NCI-H774 (cell line): ENCODE measurements at regions not wholly inside any gene's neighbourhood (a gene's known extent, or its start where the extent isn't known, plus 50 kb on each side); places are given as distances from the start of the nearest gene placed in this dataset.

ENCODE experiments used
- DNase-seq: peaks from one replicate; lab custom pipeline; 2025; lab: John Stamatoyannopoulos, UW

DNA sequence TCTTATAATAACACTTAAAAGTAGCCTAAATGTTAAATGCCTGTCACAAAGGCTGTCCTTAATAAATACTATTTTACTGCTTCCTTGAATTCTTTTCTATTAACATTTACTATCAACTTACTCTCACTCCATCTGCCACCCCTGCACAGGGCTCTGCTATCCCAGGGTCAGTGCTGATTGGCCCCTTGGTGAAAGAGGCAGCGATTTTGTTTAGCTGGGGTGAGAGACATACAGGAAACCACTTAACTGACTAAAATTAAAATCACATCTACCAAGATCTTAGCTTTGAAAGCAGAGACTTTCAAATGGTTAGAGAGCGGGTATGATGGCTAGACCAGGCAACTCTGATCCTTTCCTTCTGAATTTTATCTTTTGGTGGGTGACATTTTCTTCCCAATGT is 149.9 kb upstream of the HTR2A start:
- DNase-seq: no peak

DNA sequence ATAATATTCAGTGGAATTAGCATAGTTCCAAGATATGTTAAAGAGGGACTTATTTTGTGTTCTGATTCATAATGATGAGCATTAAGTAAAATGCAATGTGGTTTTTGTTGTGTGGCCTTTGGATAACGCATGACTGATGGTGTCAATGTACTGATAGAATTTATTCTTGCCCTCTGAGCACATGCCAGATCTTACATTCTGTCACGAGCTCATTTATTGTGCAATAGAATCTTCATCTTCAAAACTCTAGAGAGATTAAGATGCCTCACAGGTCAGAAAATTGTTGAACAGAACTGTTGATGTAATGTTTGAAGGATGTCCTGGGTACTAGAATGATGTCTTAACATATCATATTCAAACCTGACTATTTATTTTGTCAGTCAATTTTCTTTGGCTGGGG is 148.0 kb upstream of the HTR2A start:
- no peak for DNase-seq

DNA sequence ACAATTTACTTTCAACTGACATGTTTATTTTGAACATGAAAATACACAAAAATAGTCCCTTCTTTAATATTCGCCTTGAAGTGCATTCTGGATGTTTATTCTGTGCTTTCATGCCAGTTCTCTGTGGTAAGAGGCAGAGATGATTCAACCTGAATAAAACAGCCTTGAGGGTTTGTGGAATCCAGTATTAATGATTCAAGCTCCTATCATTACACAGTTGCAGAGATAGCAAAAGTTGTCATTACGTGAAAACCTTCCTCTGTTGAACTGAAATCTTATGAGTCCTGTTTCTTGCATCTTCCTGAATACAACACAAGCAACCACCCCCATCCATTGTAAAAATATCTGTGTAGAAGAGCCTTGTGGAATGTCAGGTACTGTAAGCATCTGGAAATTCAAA is 142.3 kb upstream of the HTR2A start:
- no peak for DNase-seq

DNA sequence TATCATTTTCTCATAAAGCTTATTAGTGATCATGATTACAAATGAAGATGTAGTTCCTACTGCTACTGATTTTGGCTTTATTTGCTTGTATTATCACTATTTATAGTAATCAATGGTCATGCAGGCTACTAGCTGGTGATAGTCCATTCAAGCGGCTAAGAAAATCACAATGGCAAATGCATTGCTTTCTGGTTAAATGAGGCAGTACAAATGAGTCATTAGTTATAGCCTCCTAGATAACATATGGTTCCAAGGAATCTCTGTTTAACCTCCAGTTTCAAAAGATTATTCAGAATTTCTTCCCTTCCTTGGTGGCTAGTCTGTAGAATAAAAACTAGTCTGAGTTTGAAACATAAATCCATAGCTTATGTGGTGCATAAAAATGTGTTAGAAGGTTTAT is 141.3 kb upstream of the HTR2A start:
- no peak for DNase-seq

DNA sequence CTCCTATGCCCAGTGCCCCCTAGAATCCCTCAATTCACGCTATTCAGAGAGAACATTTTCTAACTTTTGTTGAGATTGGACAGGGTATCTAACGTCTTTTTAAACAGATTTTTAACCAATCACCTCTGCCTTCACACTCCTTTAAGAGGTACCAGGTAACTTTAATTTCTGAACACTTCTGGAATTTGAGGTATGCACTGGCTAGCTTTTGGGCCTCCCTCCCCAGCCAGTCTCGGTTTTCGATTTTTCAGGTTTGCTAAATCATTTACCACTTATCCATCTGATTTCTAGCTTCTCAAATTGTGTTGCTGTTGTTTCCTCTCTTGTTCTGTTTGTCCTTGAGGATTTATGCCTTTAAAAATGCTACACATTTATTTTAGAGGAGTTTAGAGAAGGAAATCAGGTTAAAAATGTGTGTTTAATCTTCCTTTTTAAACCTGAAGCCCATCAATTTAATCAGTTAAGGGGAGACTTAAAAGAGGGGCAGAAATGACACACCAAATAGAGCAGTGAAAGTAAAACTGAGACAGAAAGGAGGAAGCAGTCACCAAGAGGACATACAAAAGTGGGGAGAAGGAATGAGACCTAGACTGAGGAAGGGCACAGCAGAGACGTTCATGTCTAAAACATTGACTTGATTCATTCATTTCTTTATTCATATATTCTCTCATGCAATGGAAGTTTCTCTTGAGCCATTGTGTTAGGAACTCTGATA is 139.6 kb upstream of the HTR2A start:
- DNase-seq: no peak

DNA sequence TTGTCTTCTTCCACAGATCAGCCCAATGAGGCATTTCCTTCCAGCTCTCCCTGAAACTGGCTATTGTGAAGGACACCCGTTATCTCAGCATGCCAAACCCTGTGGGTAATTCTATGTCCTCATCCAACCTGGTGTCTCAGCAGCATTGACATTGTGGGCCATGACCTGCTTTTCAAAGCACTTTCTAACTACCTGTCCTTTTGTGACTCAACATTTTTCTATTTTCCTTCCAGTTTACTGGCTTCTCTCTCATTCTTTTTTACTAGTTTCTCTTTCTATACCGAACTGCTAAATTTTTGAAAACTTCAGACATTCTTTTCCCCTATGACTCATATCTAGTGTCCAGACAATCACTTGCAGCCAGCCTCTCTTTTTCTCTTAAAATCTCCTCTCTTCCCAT is 136.4 kb upstream of the HTR2A start:
- no peak for DNase-seq

DNA sequence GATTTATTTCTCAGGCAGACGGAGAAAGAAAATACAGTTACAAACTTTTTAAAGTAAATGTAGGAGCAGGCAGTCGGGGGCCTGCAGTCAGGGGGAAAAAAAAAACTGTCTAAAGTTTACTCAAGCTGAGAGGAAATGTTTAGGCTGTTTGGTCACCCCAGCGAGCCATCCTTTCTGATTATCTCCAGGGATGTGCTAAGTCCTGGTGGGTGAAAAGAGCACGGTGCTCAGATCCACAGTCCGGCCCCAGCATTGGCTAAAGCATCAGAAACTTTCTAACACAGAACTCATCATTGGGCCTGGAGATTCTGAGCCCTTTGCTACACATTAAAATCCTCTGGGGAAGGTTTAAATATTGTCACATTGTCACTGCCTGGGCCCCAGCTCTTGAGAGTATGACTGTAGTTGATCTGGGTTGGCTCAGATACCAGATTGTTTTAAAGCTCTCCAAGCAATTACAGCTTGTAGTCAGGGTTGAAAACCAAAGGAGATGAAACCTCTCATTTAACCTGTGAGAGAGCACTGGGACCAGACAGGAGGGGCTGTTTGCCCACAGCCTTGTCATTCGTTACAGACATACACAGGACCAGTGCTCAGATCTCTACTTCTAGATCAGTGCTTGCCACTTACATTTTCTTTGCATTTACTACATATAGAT is 131.1 kb upstream of the HTR2A start:
- no peak for DNase-seq

DNA sequence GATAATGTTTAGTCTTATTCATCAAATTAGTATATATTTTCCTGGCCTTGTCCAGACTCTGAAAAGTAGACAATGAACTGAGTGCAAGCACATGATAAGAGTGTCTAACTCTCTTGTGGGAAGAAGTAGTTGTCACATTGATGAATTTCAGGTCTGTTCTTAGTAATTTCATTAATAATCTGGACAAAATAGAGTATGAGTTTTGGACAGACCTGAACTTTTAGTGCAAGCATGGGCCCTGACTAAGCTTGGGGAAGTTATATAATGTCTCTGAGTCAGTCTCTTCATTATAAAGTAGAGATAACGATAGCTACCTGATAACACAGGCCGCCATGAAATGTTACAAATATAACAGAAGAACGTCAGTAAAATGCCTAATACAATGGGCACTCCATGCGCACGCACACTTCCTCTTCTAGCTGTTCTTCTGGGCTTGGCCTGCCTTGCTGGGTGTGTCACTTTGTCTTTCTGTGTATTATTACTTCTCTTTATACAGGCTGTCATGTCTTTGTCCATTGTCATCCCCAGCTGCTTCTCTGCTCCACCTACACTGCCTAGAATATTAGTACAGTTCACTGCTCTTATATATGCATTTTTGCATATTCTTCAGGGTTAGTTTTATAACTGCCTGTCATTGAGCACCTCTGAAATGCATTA is 129.1 kb upstream of the HTR2A start:
- no peak for DNase-seq

DNA sequence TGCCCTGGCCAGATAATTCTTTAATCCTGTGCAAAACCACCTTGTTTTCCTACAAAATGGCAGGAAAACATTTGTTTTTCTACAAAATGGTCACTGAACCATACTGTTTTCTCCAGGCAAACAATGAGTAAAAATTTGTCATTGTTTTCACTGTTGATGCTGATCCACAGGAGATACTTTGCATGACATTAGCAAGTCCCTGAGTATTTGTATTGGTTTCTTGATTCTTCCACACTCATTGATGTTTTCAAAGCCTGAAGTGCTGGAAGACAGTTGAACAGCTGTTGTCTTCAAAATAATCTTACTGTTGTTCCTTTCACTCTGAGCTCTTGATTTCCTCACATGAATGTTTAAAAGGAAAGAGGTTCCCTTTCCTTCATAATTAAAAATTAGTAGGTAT is 123.1 kb upstream of the HTR2A start:
- no peak for DNase-seq

DNA sequence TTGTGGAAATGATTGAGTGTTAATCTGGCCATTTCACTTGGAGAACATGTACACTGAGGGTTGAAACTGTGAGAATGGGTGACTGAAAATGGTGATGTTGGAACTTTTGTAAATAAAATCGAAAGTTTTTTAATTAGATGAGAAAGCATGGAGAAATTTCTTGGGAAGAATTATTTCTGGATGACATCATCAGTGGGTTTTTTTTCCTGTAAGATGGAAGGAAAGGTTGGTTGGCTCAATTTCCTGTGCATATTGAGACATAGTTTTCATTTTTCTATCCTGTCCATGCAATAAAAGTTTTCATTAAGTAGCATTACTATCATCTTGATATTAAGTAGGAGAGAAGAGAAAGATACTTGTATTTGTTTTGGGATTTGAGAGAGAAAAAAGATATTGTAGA is 120.6 kb upstream of the HTR2A start:
- DNase-seq: no peak

DNA sequence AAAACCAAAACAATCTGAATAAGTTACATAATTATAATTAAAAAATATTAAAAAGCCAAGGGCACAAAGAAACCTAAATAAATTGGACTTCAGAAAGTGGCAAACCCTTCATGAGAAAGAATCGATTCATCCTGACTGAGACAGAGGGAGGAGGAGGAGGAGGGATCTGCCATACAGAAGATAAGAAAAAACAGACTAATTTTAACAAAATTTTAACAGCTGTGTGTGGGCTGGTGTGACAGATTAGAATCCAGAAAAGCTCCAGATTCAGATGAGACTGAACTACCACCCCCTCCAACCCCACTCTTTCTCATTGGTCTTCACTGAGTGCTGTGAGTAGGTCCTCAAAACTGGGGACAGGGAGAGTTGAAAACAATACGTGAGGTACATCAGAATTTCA is 111.5 kb upstream of the HTR2A start:
- no peak for DNase-seq

DNA sequence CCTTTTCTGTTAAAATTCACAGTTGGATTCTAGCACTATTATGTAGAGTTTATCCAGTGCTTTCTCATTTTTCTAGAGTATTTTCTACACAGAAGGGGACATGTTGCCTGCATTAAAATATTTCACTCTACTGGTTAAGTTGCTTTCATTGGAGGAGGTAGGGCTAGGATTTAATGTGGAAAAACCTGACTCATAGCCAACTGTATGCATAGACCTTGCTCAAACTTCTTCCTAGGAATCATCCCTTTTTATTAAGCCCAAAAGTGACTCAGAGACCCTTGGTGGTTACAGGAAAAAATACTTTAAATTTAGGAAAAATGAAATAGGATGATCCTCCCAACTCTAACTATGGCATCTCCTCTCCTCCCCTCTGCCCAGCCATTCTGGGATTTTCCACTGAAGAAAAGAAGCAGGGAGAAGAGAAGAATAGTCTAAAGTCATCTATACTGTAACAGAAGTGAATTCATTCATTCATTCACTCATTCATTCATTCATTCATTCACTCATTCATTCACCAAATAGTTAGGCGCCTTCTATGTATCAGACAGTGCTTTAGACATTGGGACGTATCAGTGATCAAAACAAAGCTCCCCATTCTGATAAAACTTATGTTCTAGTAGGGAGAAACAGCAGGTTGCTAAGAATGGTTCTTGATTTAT is 109.0 kb upstream of the HTR2A start:
- no peak for DNase-seq

DNA sequence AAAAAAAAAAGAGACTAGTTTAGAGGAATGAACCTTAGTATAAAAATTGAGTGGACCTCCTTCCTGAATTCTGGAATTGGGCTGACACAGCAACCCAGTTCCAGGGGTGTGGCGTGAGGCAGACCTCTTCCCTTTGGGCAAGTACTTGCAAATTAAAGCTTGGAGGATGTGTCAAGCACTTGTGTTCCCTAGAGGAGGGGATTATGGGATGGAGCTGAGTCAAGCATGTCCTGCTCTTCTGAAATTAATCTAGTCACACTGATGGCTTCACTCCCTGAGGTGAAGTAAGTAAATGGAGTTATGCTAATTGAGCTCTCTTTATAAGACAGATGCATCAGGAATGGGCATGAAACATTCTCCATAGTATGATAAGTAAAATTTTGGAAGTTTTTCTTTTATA is 107.7 kb upstream of the HTR2A start:
- no peak for DNase-seq

DNA sequence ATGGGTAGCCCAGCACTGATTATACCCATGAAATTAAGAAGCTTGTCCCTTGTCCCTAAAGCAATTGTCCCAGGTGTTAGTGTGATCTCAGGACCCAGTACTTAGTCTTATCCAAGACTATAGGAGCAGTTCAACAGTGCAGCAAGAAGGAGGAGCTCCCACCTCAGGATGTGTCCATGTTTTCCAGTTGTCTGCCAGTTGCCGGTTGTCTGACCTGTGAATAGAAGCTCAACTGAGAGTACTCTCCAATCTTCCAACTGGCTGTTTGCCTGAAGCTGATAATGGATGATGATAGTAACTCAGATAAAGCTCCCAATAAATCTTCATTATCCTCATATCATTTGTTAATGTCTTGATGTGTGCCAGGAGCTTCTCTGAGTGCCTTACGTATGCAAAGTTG is 107.2 kb upstream of the HTR2A start:
- no peak for DNase-seq

DNA sequence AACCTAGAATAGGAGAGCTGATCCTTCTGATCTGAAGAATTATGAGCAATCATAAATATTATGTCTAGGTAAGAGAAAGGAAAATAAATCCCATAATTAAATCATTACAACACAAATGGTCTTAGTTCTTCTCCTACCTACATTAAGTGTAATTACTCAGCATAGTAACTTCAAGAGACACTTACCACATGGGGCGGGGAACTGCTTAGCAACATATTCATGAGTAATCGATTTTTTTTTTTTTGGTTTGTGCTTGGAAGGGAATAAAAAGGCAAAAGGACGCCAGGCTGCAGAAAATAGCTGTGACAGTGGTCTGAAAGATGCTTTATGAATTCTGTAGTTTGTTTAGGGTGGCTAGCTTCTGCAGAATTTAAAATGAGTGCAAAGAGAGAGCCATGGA is 103.3 kb upstream of the HTR2A start:
- DNase-seq: no peak

DNA sequence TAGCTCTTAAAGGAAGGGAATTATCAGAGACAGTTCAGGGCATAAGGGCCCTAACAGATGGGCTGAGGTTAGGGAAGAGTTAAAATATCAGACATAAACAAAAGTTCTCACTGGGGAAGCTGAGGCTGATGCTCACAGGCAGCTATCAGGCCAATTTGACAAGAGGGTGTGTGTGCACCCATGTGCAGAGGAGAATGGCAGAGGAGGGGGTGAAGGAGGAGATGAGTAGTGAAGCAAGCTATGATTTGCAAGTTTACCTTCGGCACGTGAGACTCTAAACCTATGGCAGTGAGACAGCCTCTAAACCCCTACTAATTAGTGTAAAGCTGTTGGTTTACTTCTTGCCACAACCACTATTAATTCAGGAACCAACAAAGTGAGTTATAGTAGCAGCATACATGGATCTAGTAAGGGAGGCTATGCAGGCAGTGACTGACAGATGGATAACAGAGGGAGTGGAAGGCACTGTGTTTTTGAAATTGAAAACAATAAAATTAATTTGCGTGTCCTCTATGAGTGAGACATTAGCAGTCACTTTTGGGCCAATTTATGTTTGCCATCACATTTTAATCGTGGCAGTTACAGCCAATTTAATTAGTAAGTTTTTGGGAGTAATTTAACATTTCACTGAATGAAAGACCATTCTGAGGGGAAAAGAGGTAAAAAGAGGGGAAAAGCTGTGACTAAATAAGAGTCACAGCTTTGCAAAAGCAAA is 99.6 kb upstream of the HTR2A start:
- no peak for DNase-seq

DNA sequence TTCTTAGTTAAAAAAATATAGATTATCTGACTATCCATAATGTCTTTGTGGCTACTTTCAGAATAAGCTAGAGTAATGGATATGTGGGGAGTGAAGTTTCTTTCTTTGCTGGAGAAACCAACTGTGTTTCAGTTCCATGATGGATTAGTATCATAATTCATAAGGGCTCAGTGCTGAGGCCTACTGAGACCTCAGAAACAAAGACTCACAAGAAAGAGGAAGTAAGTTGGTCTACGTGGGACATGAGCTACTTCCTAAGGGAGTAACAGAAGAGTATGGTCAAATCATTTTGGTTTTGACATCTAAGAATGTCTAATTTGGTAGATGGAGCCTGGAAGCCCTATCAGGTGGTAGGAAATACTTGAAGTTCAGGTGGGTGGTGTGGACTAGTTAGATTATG is 99.0 kb upstream of the HTR2A start:
- no peak for DNase-seq

DNA sequence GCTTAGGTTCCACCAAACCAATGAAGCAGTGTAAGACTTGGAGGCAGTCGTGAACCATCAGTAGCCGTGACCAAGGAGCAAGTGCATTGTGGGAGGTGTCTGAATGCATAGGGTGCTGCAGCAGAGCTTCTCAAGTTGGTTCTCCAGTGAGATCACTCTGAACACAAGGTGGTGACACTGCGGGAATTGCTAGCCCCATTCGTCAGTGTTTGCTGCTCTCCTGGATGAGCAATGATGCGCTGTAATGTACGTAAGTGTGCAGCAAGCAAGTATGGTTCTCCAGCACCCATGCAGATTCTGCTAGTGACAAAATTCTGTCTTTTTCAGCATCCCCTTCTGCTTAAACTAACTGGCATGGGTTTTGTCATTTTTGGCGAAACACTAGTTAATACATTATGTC is 97.6 kb upstream of the HTR2A start:
- no peak for DNase-seq

DNA sequence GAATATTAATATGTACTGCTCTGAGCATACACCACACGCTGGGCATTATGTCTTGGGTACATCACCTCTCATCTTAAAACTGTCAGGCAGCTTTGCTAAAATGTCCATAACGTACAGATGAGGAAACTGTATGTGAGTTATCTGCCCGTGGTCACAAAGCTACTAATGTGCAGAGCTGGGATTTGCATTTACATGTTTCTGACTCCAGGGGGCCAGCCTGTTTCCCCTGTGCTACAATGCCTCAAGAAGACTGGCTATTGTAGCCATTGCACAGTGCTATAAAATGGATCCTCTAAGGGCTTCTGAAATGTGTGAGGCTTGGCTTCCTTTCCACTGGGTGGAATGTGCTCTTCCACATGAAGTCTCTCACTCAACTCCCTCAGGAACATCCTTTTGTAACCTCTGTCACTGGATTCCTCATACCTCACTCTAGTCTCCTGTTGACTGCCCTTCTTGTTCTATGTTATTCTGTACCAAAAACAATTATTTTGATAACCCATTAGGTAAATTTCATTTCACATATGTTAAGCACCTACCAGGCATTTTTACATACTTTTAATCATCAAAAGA is 95.6 kb upstream of the HTR2A start:
- DNase-seq: no peak

DNA sequence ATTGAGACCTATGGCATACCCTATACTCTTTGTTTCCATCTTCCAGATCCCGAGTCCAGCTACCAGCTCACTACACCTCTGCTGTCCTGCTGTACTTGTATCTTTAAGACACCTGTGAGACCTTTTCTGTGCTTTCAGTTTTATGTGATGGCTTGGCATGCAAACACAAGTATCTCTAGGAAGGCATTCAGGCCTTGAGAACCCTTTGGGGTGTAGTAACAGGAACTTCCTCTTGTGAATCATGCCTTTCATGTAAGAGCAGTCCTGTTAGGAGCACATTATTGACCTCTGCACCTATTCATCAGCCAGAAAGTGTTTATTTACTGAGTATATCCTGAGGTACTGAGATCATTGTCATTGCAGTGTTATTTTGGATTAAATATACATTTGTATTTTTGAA is 87.0 kb upstream of the HTR2A start:
- DNase-seq: no peak

DNA sequence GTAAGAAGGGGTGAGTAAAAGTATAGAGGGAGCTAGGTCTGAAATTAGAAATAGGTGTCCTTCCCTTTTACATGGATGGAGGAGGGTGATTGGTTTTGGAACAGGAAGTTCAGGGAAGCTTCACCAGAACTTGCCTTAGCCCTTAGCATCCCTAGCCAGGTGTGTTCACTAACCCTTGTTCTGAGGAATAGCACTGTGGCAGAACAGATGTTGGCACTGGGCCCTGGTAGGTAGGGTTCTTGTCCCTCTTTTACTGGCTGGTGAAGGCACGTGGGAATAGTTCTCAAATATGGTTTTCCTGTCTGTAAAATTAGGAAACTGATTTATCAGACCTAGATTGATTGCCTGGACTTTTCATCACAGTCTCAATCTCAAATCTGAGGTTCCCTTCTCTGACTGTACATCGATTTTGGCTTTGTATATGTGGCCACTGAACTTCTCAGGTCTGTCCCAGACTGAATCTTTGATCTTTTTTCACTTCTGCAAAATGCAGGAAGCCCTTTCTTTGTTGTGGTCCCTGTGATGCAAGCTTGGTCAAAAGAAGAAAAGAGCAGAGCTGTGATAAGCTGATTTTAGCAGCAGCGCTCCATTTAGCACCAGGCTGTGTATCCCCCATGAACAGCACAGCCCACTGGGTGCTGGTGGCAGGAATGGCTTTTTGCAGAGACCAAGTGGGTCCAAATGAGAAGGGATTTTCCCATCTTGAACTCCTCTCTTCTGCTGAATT is 86.2 kb upstream of the HTR2A start:
- DNase-seq: no peak
